ENCODE measurements at regions not wholly inside any gene's neighbourhood (a gene's known extent, or its start where the extent isn't known, plus 50 kb on each side); places are given as distances from the start of the nearest gene placed in this dataset.

- TF ChIP-seq POLR2A (IDR thresholded peaks at IDR 0.05; ENCODE audit: low read depth, low read length): no peak
- TF ChIP-seq MAZ (IDR thresholded peaks at IDR 0.05; ENCODE audit: borderline replicate concordance, low read depth, low read length): no peak
- no peak for TF ChIP-seq CTCF (conservative IDR thresholded peaks at IDR 0.05; ENCODE audit: low read depth, low read length)
- no peak for TF ChIP-seq SMC3 (IDR thresholded peaks at IDR 0.05; ENCODE audit: low read depth, low read length)
- TF ChIP-seq FOS (IDR thresholded peaks at IDR 0.05; ENCODE audit: low read depth, low read length): no peak
- TF ChIP-seq MXI1 (IDR thresholded peaks at IDR 0.05; ENCODE audit: borderline replicate concordance, low read depth, low read length): no peak
- no peak for TF ChIP-seq RFX5 (IDR thresholded peaks at IDR 0.05; ENCODE audit: low read depth, low read length)
- TF ChIP-seq CHD1 (IDR thresholded peaks at IDR 0.05; ENCODE audit: low read depth, low read length): no peak
- no peak for TF ChIP-seq CEBPB (IDR thresholded peaks at IDR 0.05; ENCODE audit: low read depth, low read length)
- TF ChIP-seq RAD21 (IDR thresholded peaks at IDR 0.05; ENCODE audit: low read length): no peak
Measured at GRCh38 chr6:133815313-133815712, 73.6 kb upstream of the TCF21 start.

Measured in IMR-90 (cell line).